ENCODE measurements at regions not wholly inside any gene's neighbourhood (a gene's known extent, or its start where the extent isn't known, plus 50 kb on each side); places are given as distances from the start of the nearest gene placed in this dataset.
"Not testable (repeated sequence)": the region's sequence is repeated elsewhere in the genome, so short reads cannot be mapped to it uniquely, and the experiment has no call there.

DNA sequence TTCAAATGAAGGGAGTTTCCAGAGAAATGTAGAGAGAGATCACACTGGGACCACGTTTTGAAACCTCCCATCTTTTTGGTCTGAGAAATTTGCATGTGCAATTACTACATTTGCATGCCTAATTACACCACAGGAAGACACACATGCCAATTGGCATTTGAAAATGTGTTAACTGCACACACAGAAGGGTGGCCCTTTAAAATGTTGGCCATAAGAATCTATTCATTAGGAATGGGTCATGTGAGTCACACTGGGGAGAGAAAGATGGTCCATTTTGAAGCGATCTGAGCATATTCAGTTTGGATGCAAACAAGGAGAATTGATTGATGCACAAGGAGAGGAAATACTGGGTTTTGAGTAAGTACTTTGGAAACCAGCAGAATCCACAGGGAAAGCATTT, 1407.1 kb upstream of the ACVR2A start:
- no peak for DNase-seq
- intact Hi-C loops (cut with micrococcal nuclease), result no loop called here
- Mint-ChIP-seq H3K4me1 (ENCODE audit: low read depth) (no peaks in the 10 kb centered on the region), H3K27me3 (no peaks in the 10 kb centered on the region), H3K9me3 (no peaks in the 10 kb centered on the region), H3K36me3 (no peaks in the 10 kb centered on the region), H3K27ac (no peak overlapping the region), H3K4me3 (no peak overlapping the region)
- CTCF ChIA-PET, result no interaction called here
- POLR2A ChIA-PET, result no interaction called here

- no peak for DNase-seq
- intact Hi-C loops (cut with micrococcal nuclease), result no loop called here
- Mint-ChIP-seq H3K36me3 (no peaks in the 10 kb centered on the region), H3K4me1 (ENCODE audit: low read depth) (no peaks in the 10 kb centered on the region), H3K9me3 (no peaks in the 10 kb centered on the region), H3K4me3 (no peak overlapping the region), H3K27ac (no peak overlapping the region), H3K27me3 (no peaks in the 10 kb centered on the region)
- ChIA-PET CTCF (no interaction called here), POLR2A (no interaction called here)
Observed at GRCh38 chr2:146433116-146433875, 1411.5 kb upstream of the ACVR2A start.

GRCh38 chr2:146429366-146429765, 1415.5 kb upstream of the ACVR2A start:
- no peaks in the 10 kb centered on the region for H3K36me3 Mint-ChIP-seq
- DNase-seq, result no peak
- intact Hi-C loops (cut with micrococcal nuclease), result no loop called here
- no peak overlapping the region for H3K27ac Mint-ChIP-seq
- H3K9me3 Mint-ChIP-seq, result no peaks in the 10 kb centered on the region
- POLR2A ChIA-PET, result no interaction called here
- H3K27me3 Mint-ChIP-seq, result no peaks in the 10 kb centered on the region
- H3K4me1 Mint-ChIP-seq (ENCODE audit: low read depth), result no peaks in the 10 kb centered on the region
- CTCF ChIA-PET, result no interaction called here
- H3K4me3 Mint-ChIP-seq, result no peak overlapping the region

GRCh38 chr2:146417942-146418341, 1426.9 kb upstream of the ACVR2A start:
- Mint-ChIP-seq H3K27me3 (no peaks in the 10 kb centered on the region), H3K9me3 (no peaks in the 10 kb centered on the region), H3K4me1 (ENCODE audit: low read depth) (no peaks in the 10 kb centered on the region), H3K27ac (no peak overlapping the region), H3K36me3 (no peaks in the 10 kb centered on the region), H3K4me3 (no peak overlapping the region)
- CTCF ChIA-PET, result no interaction called here
- POLR2A ChIA-PET, result no interaction called here
- intact Hi-C loops (cut with micrococcal nuclease), result no loop called here
- DNase-seq, result no peak

DNA sequence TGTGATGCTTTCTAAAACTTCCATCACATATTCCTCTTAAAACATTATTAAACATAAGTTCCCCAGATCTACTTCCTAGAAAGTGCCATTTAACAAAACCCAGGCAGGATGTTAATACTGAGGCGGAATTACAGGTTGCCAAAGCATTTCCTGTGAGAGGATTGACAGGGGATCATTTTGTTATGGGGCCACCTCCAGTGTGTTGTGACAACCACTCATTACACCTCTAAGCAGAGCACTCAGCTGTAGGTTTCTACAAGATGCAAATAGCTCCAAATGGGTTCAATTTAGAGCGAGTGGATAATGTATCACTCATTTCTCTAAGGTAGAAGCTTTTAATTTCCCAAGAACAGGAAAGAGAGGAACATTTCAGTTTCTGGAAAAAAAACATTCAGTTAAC, 1429.5 kb upstream of the ACVR2A start:
- H3K9me3 Mint-ChIP-seq, result no peaks in the 10 kb centered on the region
- H3K27me3 Mint-ChIP-seq, result no peaks in the 10 kb centered on the region
- DNase-seq, result no peak
- H3K4me3 Mint-ChIP-seq, result no peak overlapping the region
- ChIA-PET POLR2A (no interaction called here), CTCF (no interaction called here)
- intact Hi-C loops (cut with micrococcal nuclease), result no loop called here
- no peak overlapping the region for H3K27ac Mint-ChIP-seq
- H3K36me3 Mint-ChIP-seq, result no peaks in the 10 kb centered on the region
- H3K4me1 Mint-ChIP-seq (ENCODE audit: low read depth), result no peaks in the 10 kb centered on the region

GRCh38 chr2:146414456-146414855, 1430.4 kb upstream of the ACVR2A start:
- intact Hi-C loops (cut with micrococcal nuclease), result no loop called here
- Mint-ChIP-seq H3K9me3 (no peaks in the 10 kb centered on the region), H3K36me3 (no peaks in the 10 kb centered on the region), H3K4me3 (no peak overlapping the region), H3K4me1 (ENCODE audit: low read depth) (no peaks in the 10 kb centered on the region), H3K27ac (no peak overlapping the region), H3K27me3 (no peaks in the 10 kb centered on the region)
- POLR2A ChIA-PET, result no interaction called here
- no peak for DNase-seq
- CTCF ChIA-PET, result no interaction called here

GRCh38 chr2:146413086-146413610, 1431.7 kb upstream of the ACVR2A start:
- H3K27ac Mint-ChIP-seq, result no peak overlapping the region
- ChIA-PET CTCF (no interaction called here), POLR2A (no interaction called here)
- no peaks in the 10 kb centered on the region for H3K36me3 Mint-ChIP-seq
- no peak overlapping the region for H3K4me3 Mint-ChIP-seq
- H3K9me3 Mint-ChIP-seq, result no peaks in the 10 kb centered on the region
- no peak for DNase-seq
- intact Hi-C loops (cut with micrococcal nuclease), result no loop called here
- H3K27me3 Mint-ChIP-seq, result no peaks in the 10 kb centered on the region
- H3K4me1 Mint-ChIP-seq (ENCODE audit: low read depth), result no peaks in the 10 kb centered on the region

DNA sequence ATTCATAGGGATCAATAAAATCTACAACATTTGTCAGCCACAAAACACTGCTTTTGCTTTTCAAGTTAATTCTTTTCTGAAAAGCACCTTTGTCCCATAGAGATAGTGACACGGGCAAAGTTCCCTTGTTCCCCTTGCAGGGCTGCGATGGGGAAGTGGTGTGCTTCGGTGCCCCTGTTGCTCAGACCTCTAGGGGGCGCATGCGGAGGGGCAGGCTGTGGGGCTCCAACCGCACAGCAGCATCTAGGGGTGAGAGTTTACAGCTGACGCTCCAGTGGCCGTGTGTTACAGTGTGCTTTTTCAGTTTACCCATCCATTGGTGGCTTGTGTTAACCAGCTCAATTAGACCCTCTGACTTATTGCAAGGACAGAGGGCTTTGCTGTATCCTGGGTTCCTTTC, 1432.2 kb upstream of the ACVR2A start:
- no peak for DNase-seq
- no peaks in the 10 kb centered on the region for H3K36me3 Mint-ChIP-seq
- no peaks in the 10 kb centered on the region for H3K4me1 Mint-ChIP-seq (ENCODE audit: low read depth)
- no peaks in the 10 kb centered on the region for H3K9me3 Mint-ChIP-seq
- ChIA-PET CTCF (no interaction called here), POLR2A (no interaction called here)
- no peak overlapping the region for H3K27ac Mint-ChIP-seq
- no peaks in the 10 kb centered on the region for H3K27me3 Mint-ChIP-seq
- intact Hi-C loops (cut with micrococcal nuclease), result no loop called here
- no peak overlapping the region for H3K4me3 Mint-ChIP-seq

DNA sequence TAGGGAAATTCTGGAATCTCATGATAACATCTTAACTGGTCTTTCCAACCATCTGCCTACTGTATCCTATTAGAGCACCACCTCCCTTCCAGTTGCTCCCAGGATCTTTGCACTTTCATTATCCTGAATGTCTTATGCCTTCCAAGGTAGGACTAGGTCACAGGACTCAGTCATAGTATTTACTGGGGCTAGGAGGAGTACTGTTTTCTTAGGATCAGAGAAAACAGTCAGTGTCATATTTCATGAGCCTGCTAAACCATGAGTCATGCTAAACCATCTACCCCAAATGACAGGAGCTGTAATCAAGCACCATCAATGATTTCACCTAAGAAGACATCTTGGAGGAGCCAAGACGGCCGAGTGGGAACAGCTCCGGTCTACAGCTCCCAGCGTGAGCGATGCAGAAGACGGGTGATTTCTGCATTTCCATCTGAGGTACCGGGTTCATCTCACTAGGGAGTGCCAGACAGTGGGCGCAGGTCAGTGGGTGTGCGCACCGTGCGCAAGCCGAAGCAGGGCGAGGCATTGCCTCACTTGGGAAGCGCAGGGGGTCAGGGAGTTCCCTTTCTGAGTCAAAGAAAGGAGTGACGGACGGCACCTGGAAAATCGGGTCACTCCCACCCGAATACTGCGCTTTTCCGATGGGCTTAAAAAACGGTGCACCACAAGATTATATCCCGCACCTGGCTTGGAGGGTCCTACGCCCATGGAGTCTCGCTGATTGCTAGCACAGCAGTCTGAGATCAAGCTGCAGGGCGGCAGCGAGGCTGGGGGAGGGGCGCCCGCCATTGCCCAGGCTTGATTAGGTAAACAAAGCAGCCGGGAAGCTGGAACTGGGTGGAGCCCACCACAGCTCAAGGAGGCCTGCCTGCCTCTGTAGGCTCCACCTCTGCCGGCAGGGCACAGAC, 1439.2 kb upstream of the ACVR2A start:
- H3K9me3 Mint-ChIP-seq; intact Hi-C loops (cut with micrococcal nuclease); H3K4me1 Mint-ChIP-seq (ENCODE audit: low read depth); DNase-seq; H3K4me3 Mint-ChIP-seq; H3K27me3 Mint-ChIP-seq; POLR2A ChIA-PET; CTCF ChIA-PET; H3K27ac Mint-ChIP-seq; H3K36me3 Mint-ChIP-seq: not testable (repeated sequence)

DNA sequence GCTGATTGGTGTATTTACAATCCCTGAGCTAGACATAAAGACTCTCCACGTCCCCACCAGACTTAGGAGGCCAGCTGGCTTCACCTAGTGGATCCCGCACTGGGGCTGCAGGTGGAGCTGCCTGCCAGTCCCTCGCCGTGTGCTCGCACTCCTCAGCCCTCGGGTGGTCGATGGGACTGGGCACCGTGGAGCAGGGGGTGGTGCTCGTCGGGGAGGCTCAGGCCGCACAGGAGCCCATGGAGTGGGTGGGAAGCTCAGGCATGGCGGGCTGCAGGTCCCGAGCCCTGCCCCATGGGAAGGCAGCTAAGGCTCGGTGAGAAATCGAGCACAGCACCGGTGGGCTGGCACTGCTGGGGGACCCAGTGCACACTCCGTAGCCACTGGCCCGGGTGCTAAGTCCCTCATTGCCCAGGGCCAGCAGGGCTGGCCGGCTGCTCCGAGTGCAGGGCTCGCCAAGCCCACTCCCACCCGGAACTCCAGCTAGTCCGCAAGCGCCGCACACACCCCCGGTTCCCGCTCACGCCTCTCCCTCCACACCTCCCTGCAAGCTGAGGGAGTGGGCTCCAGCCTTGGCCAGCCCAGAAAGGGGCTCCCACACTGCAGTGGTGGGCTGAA, 1441.2 kb upstream of the ACVR2A start:
- intact Hi-C loops (cut with micrococcal nuclease); CTCF ChIA-PET; H3K4me1 Mint-ChIP-seq (ENCODE audit: low read depth); DNase-seq; H3K27ac Mint-ChIP-seq; H3K9me3 Mint-ChIP-seq; H3K36me3 Mint-ChIP-seq; H3K4me3 Mint-ChIP-seq; POLR2A ChIA-PET; H3K27me3 Mint-ChIP-seq: not testable (repeated sequence)

DNA sequence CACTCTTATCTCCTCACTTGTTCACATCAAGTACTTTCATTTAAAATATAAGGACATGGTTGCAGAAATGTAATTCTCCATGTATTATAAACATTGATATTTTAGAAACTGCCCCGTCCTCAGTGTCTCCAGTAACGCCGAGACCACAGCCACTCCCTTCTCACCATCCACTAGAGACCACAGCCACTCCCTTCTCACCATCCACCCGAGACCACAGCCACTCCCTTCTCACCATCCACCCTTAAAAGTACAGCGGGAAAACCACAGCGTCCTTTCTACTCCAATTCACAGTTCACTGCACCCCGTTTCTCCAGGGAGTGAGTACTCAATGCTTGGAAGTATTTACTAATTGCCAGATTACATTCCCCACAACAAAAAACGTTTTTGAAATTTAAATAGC, 1452.2 kb upstream of the ACVR2A start:
- Mint-ChIP-seq H3K36me3 (no peaks in the 10 kb centered on the region), H3K27ac (no peak overlapping the region), H3K27me3 (no peaks in the 10 kb centered on the region), H3K4me3 (no peak overlapping the region), H3K9me3 (no peaks in the 10 kb centered on the region), H3K4me1 (ENCODE audit: low read depth) (no peaks in the 10 kb centered on the region)
- ChIA-PET CTCF (no interaction called here), POLR2A (no interaction called here)
- DNase-seq, result no peak
- intact Hi-C loops (cut with micrococcal nuclease), result no loop called here

DNA sequence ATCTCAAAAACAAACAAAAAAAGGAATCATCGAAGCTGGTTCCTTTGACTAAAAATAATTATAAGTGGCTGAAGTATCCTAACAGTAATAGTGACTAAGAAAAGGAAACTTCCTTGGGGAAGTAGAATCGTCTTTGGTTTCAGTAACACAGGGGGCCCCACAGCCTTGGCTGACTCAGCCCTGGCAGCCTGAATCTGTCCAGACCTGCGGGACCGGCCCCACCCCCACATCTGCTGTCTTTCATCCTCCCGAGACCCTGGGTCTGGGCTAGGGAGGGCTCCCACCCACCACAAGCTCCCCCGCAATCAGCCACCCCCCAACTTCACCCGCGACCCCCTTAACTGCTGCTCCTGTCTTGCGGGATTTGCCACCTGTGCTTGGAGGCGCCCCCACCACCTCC, 1452.6 kb upstream of the ACVR2A start:
- no peaks in the 10 kb centered on the region for H3K4me1 Mint-ChIP-seq (ENCODE audit: low read depth)
- H3K4me3 Mint-ChIP-seq, result no peak overlapping the region
- ChIA-PET CTCF (no interaction called here), POLR2A (no interaction called here)
- no peaks in the 10 kb centered on the region for H3K9me3 Mint-ChIP-seq
- intact Hi-C loops (cut with micrococcal nuclease), result no loop called here
- DNase-seq, result no peak
- no peaks in the 10 kb centered on the region for H3K36me3 Mint-ChIP-seq
- H3K27ac Mint-ChIP-seq, result no peak overlapping the region
- H3K27me3 Mint-ChIP-seq, result no peaks in the 10 kb centered on the region

- Mint-ChIP-seq H3K4me3 (no peak overlapping the region), H3K36me3 (no peaks in the 10 kb centered on the region), H3K9me3 (no peaks in the 10 kb centered on the region), H3K27ac (no peak overlapping the region), H3K27me3 (no peaks in the 10 kb centered on the region), H3K4me1 (ENCODE audit: low read depth) (no peaks in the 10 kb centered on the region)
- ChIA-PET POLR2A (no interaction called here), CTCF (no interaction called here)
- intact Hi-C loops (cut with micrococcal nuclease), result no loop called here
- no peak for DNase-seq
Observed at GRCh38 chr2:146388757-146389156, 1456.1 kb upstream of the ACVR2A start.
